Activated T-cell treated with anti-CD3 and anti-CD28 coated beads, Interleukin-2, amount 50 U/mL, for 24 hours (primary cell): ENCODE measurements at regions not wholly inside any gene's neighbourhood (a gene's known extent, or its start where the extent isn't known, plus 50 kb on each side); places are given as distances from the start of the nearest gene placed in this dataset.
"Not testable (repeated sequence)": the region's sequence is repeated elsewhere in the genome, so short reads cannot be mapped to it uniquely, and the experiment has no call there.

Source experiments
- DNase-seq: peaks from one replicate; pipeline ENCODE4 v3.0.0-alpha.2; 2020
- H3K27ac Mint-ChIP-seq: 2 replicates; pipeline ENCODE4 v1.8.0; 2020; ENCODE audit warnings: mild to moderate bottlenecking, mixed read lengths
- H3K27me3 Mint-ChIP-seq: 2 replicates; pipeline ENCODE4 v1.8.0; 2020; ENCODE audit warnings: mixed read lengths
- H3K36me3 Mint-ChIP-seq: 2 replicates; pipeline ENCODE4 v1.8.0; 2020; ENCODE audit warnings: low read depth, mixed read lengths
- H3K4me1 Mint-ChIP-seq: 2 replicates; pipeline ENCODE4 v1.8.0; 2020; ENCODE audit warnings: low read depth, mixed read lengths
- H3K4me3 Mint-ChIP-seq: 2 replicates; pipeline ENCODE4 v1.8.0; 2020; ENCODE audit warnings: mild to moderate bottlenecking, moderate library complexity, mixed read lengths
- H3K9me3 Mint-ChIP-seq: 2 replicates; pipeline ENCODE4 v1.8.0; 2020; ENCODE audit warnings: mixed read lengths

DNA sequence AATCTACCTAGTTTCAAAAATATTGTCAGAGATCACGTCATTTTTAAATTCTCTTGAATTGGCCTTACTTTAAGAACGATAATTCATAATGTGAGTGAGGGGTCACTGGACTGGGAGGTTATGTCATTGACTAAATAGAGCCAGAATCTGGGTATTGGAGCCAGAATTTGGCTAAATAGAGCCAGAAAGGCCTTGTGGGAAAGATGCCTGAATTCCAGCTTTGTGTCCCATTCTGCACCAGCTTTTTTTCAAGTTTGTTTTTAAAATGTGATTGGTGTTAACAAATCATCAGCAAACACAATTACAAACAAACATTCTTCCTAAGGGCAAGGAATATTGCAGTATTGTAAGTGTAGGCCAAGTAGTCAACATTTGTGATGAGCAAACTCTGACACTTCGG is 233.2 kb upstream of the PRKCQ start:
- no peak for DNase-seq
- Mint-ChIP-seq H3K4me3 (no peak overlapping the region), H3K27ac (no peak overlapping the region), H3K27me3 (peaks cover 35% of the 10 kb centered on the region), H3K4me1 (no peaks in the 10 kb centered on the region), H3K9me3 (no peaks in the 10 kb centered on the region), H3K36me3 (no peaks in the 10 kb centered on the region)

DNA sequence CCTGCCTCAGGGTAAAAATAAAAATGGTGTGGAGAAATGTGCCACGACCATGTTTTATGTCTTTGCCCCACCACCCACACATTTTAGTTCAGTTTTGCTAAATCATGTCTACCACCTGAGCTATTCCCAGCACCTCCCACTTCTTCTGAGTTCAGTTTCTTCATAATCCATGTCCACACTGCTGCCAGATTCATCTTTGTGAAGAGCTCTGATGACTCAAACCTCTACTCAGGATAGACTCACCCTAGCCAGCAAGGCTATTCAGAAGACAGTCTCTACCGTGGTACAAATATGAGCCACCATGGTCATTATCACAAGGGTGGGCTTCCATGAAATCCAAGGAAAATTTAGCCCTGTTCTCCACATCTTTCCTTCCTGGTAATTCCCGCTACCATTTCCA is 231.1 kb upstream of the PRKCQ start:
- Mint-ChIP-seq H3K36me3 (no peaks in the 10 kb centered on the region), H3K4me1 (no peaks in the 10 kb centered on the region), H3K9me3 (no peaks in the 10 kb centered on the region)

DNA sequence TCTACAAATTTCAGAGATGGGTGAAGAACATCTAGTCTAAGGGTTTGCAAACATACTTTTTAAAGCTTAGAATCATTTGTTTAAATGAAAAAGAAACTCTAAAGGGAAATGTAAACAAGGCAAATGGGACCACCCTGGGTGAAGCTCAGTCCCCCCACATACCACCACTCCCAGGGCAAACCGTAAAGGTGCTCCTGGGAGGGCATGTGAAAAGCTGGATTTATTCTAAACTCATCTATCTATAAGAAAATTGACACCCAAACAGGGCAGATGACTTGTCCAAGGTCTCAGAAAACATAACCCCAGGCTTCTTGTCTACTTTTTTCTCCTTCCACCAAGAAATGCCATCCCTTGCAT is 223.3 kb upstream of the PRKCQ start:
- no peak for DNase-seq
- peaks cover 8% of the 10 kb centered on the region for H3K27me3 Mint-ChIP-seq
- H3K27ac Mint-ChIP-seq, result no peak overlapping the region
- H3K4me3 Mint-ChIP-seq, result no peak overlapping the region
- H3K9me3 Mint-ChIP-seq, result no peaks in the 10 kb centered on the region
- no peaks in the 10 kb centered on the region for H3K36me3 Mint-ChIP-seq
- no peaks in the 10 kb centered on the region for H3K4me1 Mint-ChIP-seq

More for the DNA sequence above, 231.1 kb upstream of the PRKCQ start:
- peaks cover 31% of the 10 kb centered on the region for H3K27me3 Mint-ChIP-seq
- H3K27ac Mint-ChIP-seq, result no peak overlapping the region
- no peak for DNase-seq
- H3K4me3 Mint-ChIP-seq, result no peak overlapping the region

DNA sequence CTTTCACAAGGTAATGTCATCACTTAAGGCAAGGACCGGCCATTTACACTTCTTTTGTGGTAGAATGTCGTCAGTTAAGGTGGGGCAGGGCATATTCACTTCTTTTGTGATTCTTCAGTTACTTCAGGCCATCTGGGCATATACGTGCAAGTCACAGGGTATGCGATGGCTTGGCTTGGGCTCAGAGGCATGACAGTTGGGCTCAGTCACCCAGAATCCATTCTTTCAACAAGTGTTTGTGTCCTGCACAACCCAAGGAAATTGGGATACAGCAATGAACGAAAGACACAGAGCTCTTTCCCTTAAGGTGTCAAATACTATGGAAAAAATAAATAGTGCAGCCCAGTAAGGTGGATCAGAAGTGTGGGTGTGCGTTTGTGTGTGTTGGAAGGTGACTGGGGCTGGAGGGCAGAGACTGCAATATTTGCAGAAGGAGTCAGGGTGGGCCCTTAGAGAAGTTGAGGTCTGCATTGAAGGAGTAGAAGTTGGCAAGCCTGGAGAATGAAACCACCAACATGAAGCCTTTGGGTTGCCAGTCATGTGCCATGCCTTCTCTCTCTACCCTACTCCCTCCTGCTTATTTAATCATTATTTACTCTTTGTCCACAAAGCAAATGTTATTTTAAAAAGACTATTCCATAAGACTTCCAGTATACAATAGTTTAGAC is 222.8 kb upstream of the PRKCQ start:
- no peak overlapping the region for H3K4me3 Mint-ChIP-seq

DNA sequence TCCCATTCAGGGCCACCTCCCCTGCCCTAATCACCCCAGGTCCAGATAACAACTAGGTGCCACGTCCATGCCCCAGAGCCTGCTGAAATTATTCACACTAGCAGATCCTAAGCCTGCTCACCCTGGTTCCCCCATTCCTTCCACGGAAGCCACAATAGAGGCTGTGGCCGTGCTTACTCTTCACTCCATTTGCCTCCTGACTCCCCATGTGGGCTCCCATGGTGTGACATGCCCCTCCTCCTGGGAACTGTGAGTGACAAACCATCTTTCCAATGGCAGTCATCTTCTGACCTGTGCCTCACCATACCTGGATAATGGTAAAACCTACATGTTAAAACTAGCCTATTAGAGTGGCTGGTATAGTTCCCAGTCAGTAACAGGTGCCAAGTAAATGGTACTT is 216.2 kb upstream of the PRKCQ start:
- DNase-seq, result no peak
- Mint-ChIP-seq H3K27ac (no peak overlapping the region), H3K27me3 (peaks cover 4% of the 10 kb centered on the region), H3K9me3 (no peaks in the 10 kb centered on the region), H3K4me1 (no peaks in the 10 kb centered on the region), H3K4me3 (no peak overlapping the region), H3K36me3 (no peaks in the 10 kb centered on the region)

More for the DNA sequence above, 222.8 kb upstream of the PRKCQ start:
- Mint-ChIP-seq H3K27me3 (peaks cover 8% of the 10 kb centered on the region), H3K4me1 (no peaks in the 10 kb centered on the region), H3K9me3 (no peaks in the 10 kb centered on the region), H3K27ac (no peak overlapping the region), H3K36me3 (no peaks in the 10 kb centered on the region)
- DNase-seq, result no peak

DNA sequence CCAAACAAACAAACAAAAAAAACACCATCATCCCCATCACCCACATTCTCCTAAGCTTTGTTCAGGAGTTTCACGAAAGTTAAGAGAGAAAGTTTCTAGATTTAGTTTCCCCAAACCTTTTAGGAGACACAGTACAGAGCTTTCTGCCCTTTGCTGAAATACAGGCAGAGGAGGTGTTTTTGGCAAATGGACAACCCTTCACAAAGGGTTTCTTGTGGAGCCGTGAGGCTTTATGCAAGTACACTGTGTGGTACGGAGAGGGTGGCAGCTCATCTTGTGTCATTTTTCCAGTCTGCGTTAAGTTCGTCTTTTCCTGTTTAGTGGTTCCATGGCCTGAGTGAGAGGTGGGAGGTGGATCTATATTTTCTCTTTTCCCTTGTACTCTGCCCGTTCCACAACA is 215.5 kb upstream of the PRKCQ start:
- no peak for DNase-seq
- H3K27me3 Mint-ChIP-seq, result peaks cover 3% of the 10 kb centered on the region
- H3K9me3 Mint-ChIP-seq, result no peaks in the 10 kb centered on the region
- no peak overlapping the region for H3K27ac Mint-ChIP-seq
- H3K36me3 Mint-ChIP-seq, result no peaks in the 10 kb centered on the region
- no peaks in the 10 kb centered on the region for H3K4me1 Mint-ChIP-seq
- no peak overlapping the region for H3K4me3 Mint-ChIP-seq

DNA sequence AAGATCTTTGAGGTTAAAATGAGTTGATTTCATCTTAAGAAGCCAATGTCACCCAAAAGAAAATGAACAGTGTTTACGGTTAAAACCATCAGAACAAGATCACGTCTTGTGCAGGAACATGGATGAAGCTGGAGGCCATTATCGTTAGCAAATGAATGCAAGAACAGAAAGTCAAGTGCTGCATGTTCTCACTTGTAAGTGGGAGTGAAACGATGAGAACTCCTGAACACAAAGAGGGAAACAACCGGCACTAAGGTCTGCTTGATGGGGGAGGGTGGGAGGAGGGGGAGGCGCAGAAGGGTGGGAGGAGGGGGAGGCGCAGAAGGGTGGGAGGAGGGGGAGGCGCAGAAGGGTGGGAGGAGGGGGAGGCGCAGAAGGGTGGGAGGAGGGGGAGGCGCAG is 214.8 kb upstream of the PRKCQ start:
- not testable (repeated sequence) for H3K36me3 Mint-ChIP-seq, H3K27ac Mint-ChIP-seq, H3K4me1 Mint-ChIP-seq, H3K27me3 Mint-ChIP-seq, H3K4me3 Mint-ChIP-seq, DNase-seq, H3K9me3 Mint-ChIP-seq

DNA sequence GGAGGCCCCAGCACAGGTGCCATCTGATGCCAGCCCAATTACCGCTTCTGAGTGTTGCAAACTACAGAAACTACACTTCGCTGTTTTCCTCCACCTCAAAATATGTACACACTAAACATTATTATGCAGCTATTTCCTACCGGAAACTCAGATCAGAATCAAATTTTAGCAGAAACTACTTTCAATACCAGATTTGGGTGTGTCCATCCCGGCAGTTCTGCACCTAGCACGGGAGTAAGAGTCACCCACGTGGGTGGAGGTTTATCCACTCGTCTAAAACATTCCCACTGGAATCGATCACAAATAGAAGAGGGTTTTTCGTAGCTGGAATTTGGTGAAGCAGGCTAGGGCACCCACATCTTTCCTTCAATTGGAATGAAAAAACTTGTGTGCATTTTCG is 214.4 kb upstream of the PRKCQ start:
- Mint-ChIP-seq H3K9me3 (no peaks in the 10 kb centered on the region), H3K4me3 (no peak overlapping the region), H3K27me3 (peaks cover 3% of the 10 kb centered on the region), H3K36me3 (no peaks in the 10 kb centered on the region), H3K4me1 (no peaks in the 10 kb centered on the region), H3K27ac (no peak overlapping the region)
- no peak for DNase-seq

DNA sequence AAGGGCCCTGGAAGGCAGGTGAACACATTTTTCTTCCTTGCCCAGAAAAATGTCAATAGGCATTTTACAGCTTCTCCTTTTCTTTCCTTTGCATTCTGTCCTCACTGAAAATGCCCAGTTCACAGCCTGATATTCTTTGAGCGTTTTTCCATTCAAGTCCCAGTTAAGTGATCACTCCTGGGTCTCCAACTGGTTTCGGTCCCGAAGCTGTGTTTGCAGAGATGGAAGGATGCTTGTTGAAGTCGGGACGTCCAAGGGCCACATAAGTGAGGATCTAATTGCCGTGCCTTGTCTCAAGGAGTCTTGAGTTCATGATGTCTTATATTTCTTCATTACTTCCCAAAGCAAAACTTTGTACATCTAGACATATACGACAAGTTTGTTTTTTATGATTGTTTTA is 208.7 kb upstream of the PRKCQ start:
- no peak for DNase-seq
- Mint-ChIP-seq H3K27ac (no peak overlapping the region), H3K4me1 (no peaks in the 10 kb centered on the region), H3K36me3 (no peaks in the 10 kb centered on the region), H3K9me3 (no peaks in the 10 kb centered on the region), H3K4me3 (no peak overlapping the region), H3K27me3 (peaks cover 12% of the 10 kb centered on the region)

DNA sequence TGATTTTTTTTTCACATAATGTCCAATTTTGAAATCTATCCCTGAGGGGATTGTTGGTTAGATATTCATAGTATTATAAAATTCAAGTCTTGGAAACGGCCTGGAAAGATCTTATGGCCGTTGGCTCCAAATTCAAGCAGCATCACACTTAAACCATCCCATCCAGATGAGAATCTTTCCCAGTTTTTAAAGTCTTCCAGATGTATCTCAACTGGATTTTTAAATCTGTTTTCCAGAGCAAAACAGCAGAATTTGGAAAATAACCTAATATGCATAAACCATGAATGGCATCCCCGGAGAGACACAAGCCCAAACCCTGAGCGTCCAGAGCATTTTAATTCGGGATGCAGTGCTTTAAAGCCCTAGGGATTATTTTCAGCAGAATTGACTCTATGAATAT is 208.2 kb upstream of the PRKCQ start:
- no peak overlapping the region for H3K4me3 Mint-ChIP-seq
- no peak overlapping the region for H3K27ac Mint-ChIP-seq
- no peaks in the 10 kb centered on the region for H3K36me3 Mint-ChIP-seq
- no peaks in the 10 kb centered on the region for H3K9me3 Mint-ChIP-seq
- H3K4me1 Mint-ChIP-seq, result no peaks in the 10 kb centered on the region
- no peak for DNase-seq
- peaks cover 12% of the 10 kb centered on the region for H3K27me3 Mint-ChIP-seq

DNA sequence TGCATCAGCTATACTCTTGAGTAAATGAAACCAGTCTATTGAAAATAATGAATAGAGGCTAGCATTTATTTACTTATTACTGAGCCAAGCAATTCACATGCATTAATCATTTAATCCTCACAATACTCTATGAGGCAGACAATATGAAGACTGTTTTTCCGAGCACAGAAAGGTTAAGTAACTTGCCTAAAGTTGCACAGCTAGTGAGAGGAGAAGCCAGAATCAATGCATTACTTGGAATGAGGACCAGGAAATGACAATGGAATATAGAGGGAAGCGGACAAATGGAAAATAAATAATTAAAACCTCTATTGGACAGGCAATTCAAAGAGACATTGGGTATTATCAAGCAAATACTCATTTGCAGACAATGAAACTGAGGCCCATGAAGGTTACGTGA is 207.6 kb upstream of the PRKCQ start:
- H3K36me3 Mint-ChIP-seq, result no peaks in the 10 kb centered on the region
- no peak overlapping the region for H3K4me3 Mint-ChIP-seq
- H3K4me1 Mint-ChIP-seq, result no peaks in the 10 kb centered on the region
- no peaks in the 10 kb centered on the region for H3K9me3 Mint-ChIP-seq
- no peak for DNase-seq
- no peak overlapping the region for H3K27ac Mint-ChIP-seq
- H3K27me3 Mint-ChIP-seq, result peaks cover 15% of the 10 kb centered on the region

DNA sequence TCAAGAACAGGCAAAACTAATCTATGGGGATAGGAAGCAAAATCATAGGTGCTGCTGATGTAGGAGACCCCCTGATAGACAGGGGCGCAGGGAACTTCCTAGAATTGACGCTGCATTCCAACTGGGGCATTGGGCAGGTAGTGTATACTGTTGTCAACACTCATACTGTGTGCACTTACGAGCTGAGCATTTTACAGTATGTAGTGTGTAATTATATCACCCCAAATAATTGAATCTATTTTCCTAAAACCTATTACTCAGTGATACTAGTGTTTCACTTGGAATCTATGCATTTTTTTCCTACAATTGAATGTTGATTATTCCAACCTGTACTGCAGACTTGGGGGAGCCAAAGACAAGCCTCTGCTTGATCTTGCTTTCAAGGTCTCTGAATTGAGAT is 207.0 kb upstream of the PRKCQ start:
- no peaks in the 10 kb centered on the region for H3K9me3 Mint-ChIP-seq

DNA sequence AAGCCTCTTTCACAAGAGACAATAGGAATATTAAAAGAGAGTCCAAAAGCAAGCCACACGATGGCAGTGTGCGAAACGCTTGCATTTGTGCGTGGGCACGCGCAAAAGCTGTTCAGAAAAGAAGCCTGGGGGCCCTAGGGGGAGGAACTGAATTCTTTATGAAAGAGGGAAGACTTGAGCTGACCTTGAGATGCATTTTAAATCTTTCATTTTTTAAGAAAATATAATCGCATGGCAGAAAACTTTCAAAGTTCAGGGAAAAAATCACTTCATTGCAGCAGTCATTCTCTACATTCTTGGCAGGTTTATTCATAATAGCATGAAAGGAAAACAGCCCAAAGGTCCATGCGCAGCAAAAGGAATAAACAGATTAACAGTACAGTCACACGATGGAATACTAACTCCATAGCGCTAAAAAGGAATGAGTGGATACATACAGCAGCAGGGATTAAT is 206.5 kb upstream of the PRKCQ start:
- Mint-ChIP-seq H3K4me3 (no peak overlapping the region), H3K36me3 (no peaks in the 10 kb centered on the region), H3K27ac (no peak overlapping the region), H3K4me1 (no peaks in the 10 kb centered on the region), H3K9me3 (no peaks in the 10 kb centered on the region), H3K27me3 (peaks cover 22% of the 10 kb centered on the region)
- DNase-seq, result no peak

More for the DNA sequence above, 207.0 kb upstream of the PRKCQ start:
- Mint-ChIP-seq H3K4me3 (no peak overlapping the region), H3K36me3 (no peaks in the 10 kb centered on the region), H3K27me3 (peaks cover 17% of the 10 kb centered on the region), H3K4me1 (no peaks in the 10 kb centered on the region), H3K27ac (no peak overlapping the region)
- no peak for DNase-seq

DNA sequence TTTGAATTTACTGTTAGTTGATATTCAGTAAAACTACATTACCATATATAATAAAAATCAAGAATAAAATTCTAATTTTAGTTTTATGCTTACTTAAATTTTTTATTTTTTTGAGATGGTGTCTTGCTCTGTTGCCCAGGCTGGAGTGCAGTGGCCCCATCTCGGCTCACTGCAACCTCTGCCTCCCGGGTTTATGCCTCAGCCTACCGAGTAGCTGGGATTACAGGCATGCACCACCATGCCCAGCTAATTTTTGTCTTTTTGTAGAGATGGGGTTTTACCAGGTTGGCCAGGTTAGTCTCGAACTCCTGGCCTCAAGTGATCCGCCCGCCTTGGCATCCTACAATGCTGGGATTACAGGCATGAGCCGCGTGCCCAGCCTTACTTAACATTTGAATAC is 204.4 kb upstream of the PRKCQ start:
- H3K36me3 Mint-ChIP-seq, H3K4me3 Mint-ChIP-seq, DNase-seq, H3K27ac Mint-ChIP-seq, H3K9me3 Mint-ChIP-seq, H3K4me1 Mint-ChIP-seq: not testable (repeated sequence)
- H3K27me3 Mint-ChIP-seq, result peaks cover 30% of the 10 kb centered on the region

DNA sequence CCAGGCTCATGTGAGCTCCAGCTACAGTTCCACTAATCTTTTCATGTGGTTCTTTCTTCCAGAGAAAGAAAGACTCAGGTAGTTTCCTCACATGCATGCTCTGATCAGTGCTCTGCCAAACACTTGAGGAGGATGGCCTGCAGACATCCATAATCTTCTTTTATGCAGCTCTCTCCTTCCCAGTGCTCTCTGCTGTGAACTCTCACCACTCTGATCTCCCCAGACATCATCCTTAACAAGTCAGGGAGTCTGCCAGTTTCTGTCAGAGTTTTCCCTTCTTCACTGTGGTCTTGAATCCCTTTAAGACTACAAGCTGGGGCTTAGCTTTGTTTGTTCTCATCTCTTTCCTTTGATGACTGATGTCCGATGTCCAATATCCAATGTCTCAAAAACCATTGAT is 203.4 kb upstream of the PRKCQ start:
- Mint-ChIP-seq H3K36me3 (no peaks in the 10 kb centered on the region), H3K9me3 (no peaks in the 10 kb centered on the region), H3K4me1 (no peaks in the 10 kb centered on the region), H3K4me3 (no peak overlapping the region), H3K27me3 (peaks cover 26% of the 10 kb centered on the region), H3K27ac (no peak overlapping the region)
- no peak for DNase-seq

DNA sequence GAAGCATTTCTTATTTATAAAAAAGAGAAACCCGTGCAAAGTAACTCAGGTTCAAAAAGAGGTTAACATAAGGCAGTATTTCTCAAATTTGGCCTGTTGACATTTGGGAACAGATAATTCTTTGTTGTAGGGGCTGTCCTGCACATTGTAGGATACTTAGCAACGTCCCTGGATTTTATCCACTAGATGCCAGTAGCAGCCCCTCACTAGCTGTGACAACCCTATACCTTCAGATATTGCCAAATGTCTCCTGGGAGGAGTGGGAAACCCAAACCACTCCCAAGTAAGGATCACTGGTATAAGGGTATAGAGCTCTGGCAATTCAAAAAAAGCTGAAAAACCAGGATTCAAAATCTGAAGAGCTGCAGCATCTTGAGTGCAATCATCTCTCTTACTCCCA is 202.3 kb upstream of the PRKCQ start:
- no peak for DNase-seq
- no peaks in the 10 kb centered on the region for H3K4me1 Mint-ChIP-seq
- H3K27ac Mint-ChIP-seq, result no peak overlapping the region
- no peaks in the 10 kb centered on the region for H3K36me3 Mint-ChIP-seq
- no peak overlapping the region for H3K4me3 Mint-ChIP-seq
- peaks cover 34% of the 10 kb centered on the region for H3K27me3 Mint-ChIP-seq
- H3K9me3 Mint-ChIP-seq, result no peaks in the 10 kb centered on the region
